ENCODE measurements at regions not wholly inside any gene's neighbourhood (a gene's known extent, or its start where the extent isn't known, plus 50 kb on each side); places are given as distances from the start of the nearest gene placed in this dataset.

- H3K27ac ChIP-seq (replicated peaks): no peak overlapping the region
- no peak for DNase-seq (ENCODE audit: low read depth in 1 of 2, low spot score in 1 of 2)
- H3K4me3 ChIP-seq (replicated peaks; ENCODE audit: insufficient read depth, low read length): no peak overlapping the region
- TF ChIP-seq CTCF (IDR thresholded peaks at IDR 0.05; ENCODE audit: insufficient read depth, low read length) (no peak), REST (IDR thresholded peaks at IDR 0.05; ENCODE audit: insufficient replicate concordance, low read depth) (no peak), GABPA (IDR thresholded peaks at IDR 0.05; ENCODE audit: low read depth) (no peak), SPI1 (IDR thresholded peaks at IDR 0.05; ENCODE audit: borderline replicate concordance, low read depth) (no peak), POLR2AphosphoS5 (IDR thresholded peaks at IDR 0.05; ENCODE audit: low read depth) (no peak)
- no peaks in the 10 kb centered on the region for H3K27me3 ChIP-seq (ENCODE audit: insufficient read depth, poor library complexity, severe bottlenecking)
These were observed 489.9 kb upstream of the CDH5 start for GRCh38 chr16:65876624-65877023.

- Histone ChIP-seq H3K4me3 (replicated peaks; ENCODE audit: insufficient read depth, low read length) (no peak overlapping the region), H3K27me3 (ENCODE audit: insufficient read depth, poor library complexity, severe bottlenecking) (no peaks in the 10 kb centered on the region), H3K27ac (replicated peaks) (no peak overlapping the region)
- TF ChIP-seq SPI1 (IDR thresholded peaks at IDR 0.05; ENCODE audit: borderline replicate concordance, low read depth) (no peak), REST (IDR thresholded peaks at IDR 0.05; ENCODE audit: insufficient replicate concordance, low read depth) (no peak), GABPA (IDR thresholded peaks at IDR 0.05; ENCODE audit: low read depth) (no peak), CTCF (IDR thresholded peaks at IDR 0.05; ENCODE audit: insufficient read depth, low read length) (no peak), POLR2AphosphoS5 (IDR thresholded peaks at IDR 0.05; ENCODE audit: low read depth) (no peak)
- DNase-seq (ENCODE audit: low read depth in 1 of 2, low spot score in 1 of 2): no peak
These were observed 490.5 kb upstream of the CDH5 start for GRCh38 chr16:65876056-65876408.

- Histone ChIP-seq H3K27me3 (ENCODE audit: insufficient read depth, poor library complexity, severe bottlenecking) (no peaks in the 10 kb centered on the region), H3K4me3 (replicated peaks; ENCODE audit: insufficient read depth, low read length) (no peak overlapping the region), H3K27ac (replicated peaks) (no peak overlapping the region)
- TF ChIP-seq SPI1 (IDR thresholded peaks at IDR 0.05; ENCODE audit: borderline replicate concordance, low read depth) (no peak), REST (IDR thresholded peaks at IDR 0.05; ENCODE audit: insufficient replicate concordance, low read depth) (no peak), POLR2AphosphoS5 (IDR thresholded peaks at IDR 0.05; ENCODE audit: low read depth) (no peak), GABPA (IDR thresholded peaks at IDR 0.05; ENCODE audit: low read depth) (no peak), CTCF (IDR thresholded peaks at IDR 0.05; ENCODE audit: insufficient read depth, low read length) (no peak)
- DNase-seq (ENCODE audit: low read depth in 1 of 2, low spot score in 1 of 2): no peak
These were observed 491.0 kb upstream of the CDH5 start for GRCh38 chr16:65875381-65876055.
